SU-DHL-6 (cell line): ENCODE measurements at regions not wholly inside any gene's neighbourhood (a gene's known extent, or its start where the extent isn't known, plus 50 kb on each side); places are given as distances from the start of the nearest gene placed in this dataset.

Experiments used
- CTCF ChIP-seq: fragments of 200-600 bp; sonication (generic); IDR thresholded peaks from one replicate; pipeline ENCODE4 v1.5.1; 2017; ENCODE audit warnings: antibody characterized with exemption, mild to moderate bottlenecking, low read length, moderate library complexity; ENCODE audit not compliant: insufficient read depth, poor library complexity, severe bottlenecking
- EZH2phosphoT487 ChIP-seq: fragments of 200-600 bp; sonication (generic), shearing (Covaris generic); conservative IDR thresholded peaks from 2 replicates; pipeline ENCODE4 v1.6.1; 2018; ENCODE audit warnings: mild to moderate bottlenecking, antibody characterized with exemption, low read length, moderate library complexity, mixed read lengths

- TF ChIP-seq CTCF (no peak), EZH2phosphoT487 (no peak)
These were observed 105.0 kb downstream of the HAUS1 start for GRCh38 chr18:46209161-46209560.
